Activated naive CD4-positive, alpha-beta T cell treated with anti-CD3 and anti-CD28 coated beads, Interleukin-2, amount 50 U/mL, for 72 hours (primary cell): ENCODE measurements at regions not wholly inside any gene's neighbourhood (a gene's known extent, or its start where the extent isn't known, plus 50 kb on each side); places are given as distances from the start of the nearest gene placed in this dataset.
"Not testable (repeated sequence)": the region's sequence is repeated elsewhere in the genome, so short reads cannot be mapped to it uniquely, and the experiment has no call there.

Experiments
- ATAC-seq, 2 donors: fragments of 150-1000 bp; cut with Tn5 transposase; 2 replicates each; pipeline ENCODE4 v1.10.0; 2021; ENCODE audit warnings: mild to moderate bottlenecking in 2 of 2, moderate library complexity in 2 of 2
- DNase-seq, 2 donors: peaks; one replicate each; pipeline ENCODE4 v3.0.0; 2021 to 2022; ENCODE audit warnings: low spot score in 2 of 2
- H3K27ac Mint-ChIP-seq, 2 donors: one replicate each; pipeline ENCODE4 v1.8.0; 2022; ENCODE audit warnings: mild to moderate bottlenecking in 2 of 2, mixed read lengths in 2 of 2
- H3K36me3 Mint-ChIP-seq, 2 donors: one replicate each; pipeline ENCODE4 v1.8.0; 2022; ENCODE audit warnings: mixed read lengths in 2 of 2
- H3K9me3 Mint-ChIP-seq, 2 donors: one replicate each; pipeline ENCODE4 v1.8.0; 2022; ENCODE audit warnings: mixed read lengths in 2 of 2

DNA sequence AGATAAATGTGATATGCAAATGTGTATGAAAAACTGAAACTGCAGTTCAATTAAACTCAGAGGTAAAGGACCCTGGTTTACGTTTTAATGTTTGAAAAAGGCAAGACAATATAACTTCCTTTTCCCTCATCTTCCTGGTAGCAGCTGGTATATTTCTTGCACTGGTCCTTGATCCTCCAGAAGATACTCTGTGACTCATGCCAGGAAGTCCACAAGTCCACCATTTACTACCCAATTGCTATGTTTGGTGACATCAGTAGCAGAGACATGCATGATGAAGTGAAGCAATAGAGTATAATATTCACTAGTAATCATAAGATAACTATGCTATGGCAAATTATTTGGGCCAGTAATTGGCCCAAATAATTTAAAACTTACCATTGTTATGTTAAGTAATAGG is 774.5 kb upstream of the NEGR1 start:
- H3K27ac Mint-ChIP-seq: no peak overlapping the region
- no peak for ATAC-seq
- H3K36me3 Mint-ChIP-seq: peaks cover 11 to 15% of the 10 kb centered on the region in 2 donors
- H3K9me3 Mint-ChIP-seq: peaks cover 11 to 16% of the 10 kb centered on the region in 2 donors
- DNase-seq: no peak

DNA sequence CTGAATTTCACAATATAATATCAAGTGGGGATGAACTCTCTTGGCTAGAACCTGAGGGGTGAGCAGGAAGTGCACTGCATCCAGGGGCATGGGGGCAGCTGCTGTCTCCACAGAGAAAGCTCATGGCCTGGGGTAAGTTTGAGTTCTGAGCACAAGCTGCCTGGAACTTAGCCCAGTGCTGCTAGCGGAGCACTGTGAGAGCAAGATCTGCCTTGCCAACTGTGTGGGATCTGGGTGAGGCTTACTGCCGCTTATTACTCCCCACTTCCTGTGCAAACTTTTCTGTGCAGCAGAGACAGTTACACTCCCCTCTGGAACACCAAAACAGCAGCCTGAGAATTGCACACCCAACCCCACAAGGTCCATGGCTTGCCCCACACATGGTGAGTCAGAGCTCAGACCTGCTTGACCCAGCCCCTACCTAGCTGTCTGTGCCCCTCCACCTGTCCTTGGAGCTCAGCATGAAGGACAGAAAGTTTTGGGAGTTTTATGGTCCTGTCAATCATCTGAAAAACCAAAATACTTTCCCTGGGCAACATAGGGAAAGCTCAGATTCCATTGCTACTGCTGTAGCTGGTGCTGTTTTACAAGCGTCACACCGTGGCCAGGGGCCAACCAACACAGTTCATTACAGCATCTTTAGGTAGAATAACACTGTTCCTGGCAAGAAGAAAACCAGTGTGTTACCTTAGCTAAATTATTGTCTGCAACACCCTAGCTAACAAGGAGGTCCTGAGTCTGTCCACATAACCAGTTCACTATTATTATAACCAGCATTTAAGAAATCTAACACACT is 762.1 kb upstream of the NEGR1 start:
- ATAC-seq (no peak), DNase-seq (no peak)
- H3K9me3 Mint-ChIP-seq: peaks cover 4 to 8% of the 10 kb centered on the region in 2 donors

DNA sequence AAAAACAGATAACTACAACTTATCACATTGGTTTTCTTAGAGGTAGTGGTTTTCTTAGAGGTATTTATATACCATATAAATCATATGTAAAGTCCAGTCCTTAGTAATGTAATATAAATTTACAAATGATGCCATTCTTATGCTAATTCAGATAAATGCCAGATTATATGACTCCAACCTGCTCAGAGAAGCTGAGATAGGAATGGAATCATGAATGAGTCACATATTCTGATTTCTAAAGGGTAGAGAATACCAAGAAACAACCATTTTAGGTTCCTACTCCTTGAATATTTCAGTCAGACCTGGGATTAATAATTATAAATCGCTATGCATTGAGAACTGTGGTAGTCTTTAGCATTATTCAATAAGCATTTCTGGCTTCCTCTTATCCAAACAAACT is 760.1 kb upstream of the NEGR1 start:
- Mint-ChIP-seq H3K9me3 (peaks cover 5 to 7% of the 10 kb centered on the region in 2 donors), H3K27ac (no peak overlapping the region), H3K36me3 (peaks cover 0 to 7% of the 10 kb centered on the region in 2 donors)
- no peak for ATAC-seq
- DNase-seq: no peak

More for the DNA sequence above, 762.1 kb upstream of the NEGR1 start:
- Mint-ChIP-seq H3K36me3 (peaks cover 0 to 7% of the 10 kb centered on the region in 2 donors), H3K27ac (no peak overlapping the region)

GRCh38 chr1:73040811-73041210 is 758.5 kb upstream of the NEGR1 start:
- peaks cover 7 to 9% of the 10 kb centered on the region in 2 donors for H3K9me3 Mint-ChIP-seq
- peaks cover 0 to 7% of the 10 kb centered on the region in 2 donors for H3K36me3 Mint-ChIP-seq
- H3K27ac Mint-ChIP-seq: no peak overlapping the region
- ATAC-seq (no peak), DNase-seq (no peak)

DNA sequence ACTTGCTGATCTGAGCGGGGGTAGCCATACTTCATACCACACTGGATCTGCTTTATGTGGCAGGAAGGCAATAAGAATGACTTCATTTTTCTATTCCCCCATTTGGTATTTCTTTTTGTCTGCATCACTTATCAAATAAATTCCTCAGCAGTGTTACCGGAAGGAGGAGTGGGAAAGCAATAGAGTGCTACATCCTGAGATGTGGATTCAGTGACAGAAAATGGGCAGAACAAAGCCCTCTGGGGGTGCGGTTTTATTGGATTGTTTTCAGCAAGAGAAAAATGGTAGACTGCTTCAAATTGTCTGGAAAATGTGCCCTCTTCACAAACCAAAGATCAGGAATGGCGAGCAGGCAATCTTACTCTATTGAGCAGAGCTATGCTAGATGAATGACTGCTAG is 751.9 kb upstream of the NEGR1 start:
- DNase-seq (no peak), ATAC-seq (no peak)
- H3K9me3 Mint-ChIP-seq: peaks cover 3 to 8% of the 10 kb centered on the region in 2 donors
- no peak overlapping the region for H3K27ac Mint-ChIP-seq
- H3K36me3 Mint-ChIP-seq: no peaks in the 10 kb centered on the region

- H3K36me3 Mint-ChIP-seq: no peaks in the 10 kb centered on the region
- DNase-seq: no peak
Measured at GRCh38 chr1:73033640-73034039, 751.3 kb upstream of the NEGR1 start.

DNA sequence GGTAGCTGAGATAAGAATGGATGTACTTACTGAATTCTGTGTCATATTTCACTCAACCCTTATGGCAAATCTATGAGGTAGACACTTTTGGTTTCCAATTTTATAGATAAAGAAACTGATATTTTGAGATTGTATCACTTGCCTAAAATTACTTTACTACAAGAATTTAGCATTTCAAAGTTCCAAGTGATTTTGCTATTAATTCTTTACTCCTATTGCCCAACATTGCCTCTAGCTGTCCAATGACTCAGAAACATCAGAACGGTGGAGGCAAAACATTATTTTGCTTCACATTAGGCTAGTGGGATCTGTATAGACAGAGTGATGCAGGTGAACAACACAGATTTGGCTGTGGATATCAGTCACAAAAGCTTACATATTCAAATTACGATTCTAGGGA is 747.2 kb upstream of the NEGR1 start:
- no peak for DNase-seq
- Mint-ChIP-seq H3K9me3 (no peaks in the 10 kb centered on the region), H3K36me3 (no peaks in the 10 kb centered on the region), H3K27ac (no peak overlapping the region)
- no peak for ATAC-seq

More at GRCh38 chr1:73033640-73034039, 751.3 kb upstream of the NEGR1 start:
- H3K27ac Mint-ChIP-seq: no peak overlapping the region
- ATAC-seq: no peak
- H3K9me3 Mint-ChIP-seq: peaks cover 3 to 4% of the 10 kb centered on the region in 2 donors

DNA sequence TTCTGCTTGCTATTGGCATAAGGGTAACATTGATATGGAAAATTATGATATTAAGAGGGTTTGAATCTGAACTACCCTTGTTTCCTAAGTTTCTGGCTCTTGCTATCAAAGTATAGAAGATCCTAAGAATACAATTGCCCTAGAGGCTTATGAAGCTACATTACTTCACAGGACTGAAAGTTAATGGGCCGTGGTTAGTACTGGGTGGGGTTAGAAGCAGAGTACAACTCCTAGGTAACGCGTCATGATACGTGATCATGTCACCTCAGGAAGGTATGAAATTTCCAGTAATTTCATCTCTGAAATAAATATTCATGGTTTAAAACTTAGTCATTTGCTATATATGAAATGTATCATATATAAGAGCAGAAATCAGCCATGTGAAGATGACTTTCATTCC is 743.8 kb upstream of the NEGR1 start:
- H3K9me3 Mint-ChIP-seq: peaks cover 0 to 1% of the 10 kb centered on the region in 2 donors
- H3K36me3 Mint-ChIP-seq: no peaks in the 10 kb centered on the region
- DNase-seq (no peak), ATAC-seq (no peak)
- H3K27ac Mint-ChIP-seq: no peak overlapping the region

GRCh38 chr1:73009938-73010337 is 727.6 kb upstream of the NEGR1 start:
- peaks cover 7% of the 10 kb centered on the region in 2 donors for H3K9me3 Mint-ChIP-seq

GRCh38 chr1:73009311-73009710 is 727.0 kb upstream of the NEGR1 start:
- no peak for ATAC-seq
- Mint-ChIP-seq H3K9me3 (peaks cover 7% of the 10 kb centered on the region in 2 donors), H3K36me3 (no peaks in the 10 kb centered on the region), H3K27ac (no peak overlapping the region)
- DNase-seq: no peak

More at GRCh38 chr1:73009938-73010337, 727.6 kb upstream of the NEGR1 start:
- DNase-seq (no peak), ATAC-seq (no peak)
- Mint-ChIP-seq H3K27ac (no peak overlapping the region), H3K36me3 (no peaks in the 10 kb centered on the region)

- H3K36me3 Mint-ChIP-seq: peaks cover 0 to 8% of the 10 kb centered on the region in 2 donors
- peaks cover 13 to 22% of the 10 kb centered on the region in 2 donors for H3K9me3 Mint-ChIP-seq
- H3K27ac Mint-ChIP-seq: no peak overlapping the region
- DNase-seq (no peak), ATAC-seq (no peak)
Measured at GRCh38 chr1:72997624-72998023, 715.3 kb upstream of the NEGR1 start.

GRCh38 chr1:72997041-72997440 is 714.7 kb upstream of the NEGR1 start:
- no peak overlapping the region for H3K27ac Mint-ChIP-seq
- H3K36me3 Mint-ChIP-seq: peaks cover 0 to 9% of the 10 kb centered on the region in 2 donors
- peaks cover 15 to 23% of the 10 kb centered on the region in 2 donors for H3K9me3 Mint-ChIP-seq
- no peak for DNase-seq
- no peak for ATAC-seq

DNA sequence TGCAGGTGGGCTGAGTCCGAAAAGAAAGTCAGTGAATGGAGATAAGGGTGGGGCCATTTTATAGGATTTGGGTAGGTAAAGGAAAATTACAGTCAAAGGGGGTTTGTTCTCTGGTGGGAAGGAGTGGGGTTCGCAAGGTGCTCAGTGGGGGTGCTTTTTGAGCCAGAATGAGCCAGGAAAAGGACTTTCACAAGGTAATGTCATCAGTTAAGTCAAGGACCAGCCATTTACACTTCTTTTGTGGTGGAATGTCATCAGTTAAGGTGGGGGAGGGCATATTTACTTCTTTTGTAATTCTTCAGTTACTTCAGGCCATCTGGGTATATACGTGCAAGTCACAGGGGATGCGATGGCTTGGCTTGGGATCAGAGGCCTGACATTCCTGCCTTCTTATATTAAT is 705.5 kb upstream of the NEGR1 start:
- peaks cover 0 to 11% of the 10 kb centered on the region in 2 donors for H3K36me3 Mint-ChIP-seq
- not testable (repeated sequence) for DNase-seq, ATAC-seq, H3K27ac Mint-ChIP-seq
- H3K9me3 Mint-ChIP-seq: peaks cover 43 to 45% of the 10 kb centered on the region in 2 donors

DNA sequence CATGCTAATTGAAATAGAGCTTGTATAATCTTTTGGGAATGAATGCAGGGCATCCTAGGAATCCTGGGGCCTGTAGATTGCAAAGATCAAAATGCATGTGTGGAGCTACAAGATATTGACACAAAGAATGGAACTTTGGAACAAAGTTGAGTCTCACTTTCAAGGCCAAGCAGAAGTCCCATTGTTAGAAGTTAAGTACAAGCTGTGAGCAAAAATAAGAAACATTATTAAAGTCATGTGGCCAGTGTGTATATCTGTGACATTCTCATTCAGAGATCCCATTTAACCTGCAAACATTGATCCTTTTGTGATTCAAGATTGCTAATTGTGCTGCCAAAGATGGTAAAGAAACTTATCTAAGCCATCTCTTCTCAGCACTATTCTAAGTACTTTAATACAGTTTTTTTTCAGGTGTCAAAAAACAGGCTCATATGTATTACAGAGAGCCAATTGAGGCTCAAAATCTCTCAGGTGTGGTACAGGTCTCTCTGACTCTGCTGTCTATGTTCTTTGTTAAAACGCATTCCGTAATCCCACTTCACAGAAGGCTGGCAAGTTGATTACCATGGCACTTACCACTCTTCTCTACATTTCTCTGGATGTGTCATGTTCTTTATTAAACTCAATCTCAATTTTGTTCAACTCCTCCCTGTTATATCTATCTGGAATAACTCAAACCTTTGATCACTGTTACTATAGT is 704.4 kb upstream of the NEGR1 start:
- H3K9me3 Mint-ChIP-seq: peaks cover 44% of the 10 kb centered on the region in 2 donors
- no peak for ATAC-seq

GRCh38 chr1:72985024-72985423 is 702.7 kb upstream of the NEGR1 start:
- peaks cover 41 to 45% of the 10 kb centered on the region in 2 donors for H3K9me3 Mint-ChIP-seq
- H3K27ac Mint-ChIP-seq, DNase-seq, H3K36me3 Mint-ChIP-seq, ATAC-seq: not testable (repeated sequence)

More for the DNA sequence above, 704.4 kb upstream of the NEGR1 start:
- peaks cover 0 to 7% of the 10 kb centered on the region in 2 donors for H3K36me3 Mint-ChIP-seq
- no peak for DNase-seq
- H3K27ac Mint-ChIP-seq: no peak overlapping the region

DNA sequence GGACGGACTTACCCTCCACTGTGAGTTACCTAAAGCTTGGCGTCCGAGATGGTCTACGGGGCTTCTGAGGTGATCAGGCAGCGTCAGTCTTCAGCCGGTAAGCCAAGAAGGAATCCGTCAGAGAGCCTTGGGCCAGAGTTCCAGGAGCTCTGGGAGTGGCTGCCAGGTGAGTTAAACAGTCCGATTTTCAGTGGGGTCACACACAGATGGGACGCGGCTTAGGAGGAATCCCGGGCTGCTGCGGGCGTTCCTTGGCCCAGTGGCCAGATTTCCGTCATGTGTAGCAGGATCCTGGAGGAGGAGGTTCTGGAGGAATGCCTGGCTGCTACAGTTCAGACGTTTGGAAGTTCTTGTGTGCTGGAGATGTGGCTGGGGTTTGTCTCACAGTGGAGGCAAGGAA is 700.7 kb upstream of the NEGR1 start:
- not testable (repeated sequence) for H3K36me3 Mint-ChIP-seq, DNase-seq, ATAC-seq, H3K27ac Mint-ChIP-seq
- H3K9me3 Mint-ChIP-seq: peaks cover 29 to 38% of the 10 kb centered on the region in 2 donors

DNA sequence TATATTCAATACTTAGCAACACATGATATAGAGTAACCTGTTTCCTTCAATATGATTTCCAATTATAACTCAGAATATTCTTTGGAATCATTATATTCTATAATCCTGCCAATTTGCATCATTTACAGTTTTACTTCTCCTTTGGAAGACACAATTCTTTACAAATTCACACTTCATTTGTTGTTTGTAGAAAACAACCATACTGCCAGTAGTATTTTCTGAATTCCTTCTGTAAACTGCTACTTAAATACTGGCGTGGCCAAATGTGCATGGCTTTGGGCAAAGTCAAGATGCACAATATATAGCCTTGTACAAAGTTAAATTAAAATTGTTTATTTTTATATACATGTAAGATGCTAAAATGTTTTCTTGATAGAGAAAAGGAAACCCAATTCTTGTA is 687.1 kb upstream of the NEGR1 start:
- DNase-seq (no peak), ATAC-seq (no peak)
- no peak overlapping the region for H3K27ac Mint-ChIP-seq
- H3K36me3 Mint-ChIP-seq: no peaks in the 10 kb centered on the region
- H3K9me3 Mint-ChIP-seq: peaks cover 6 to 11% of the 10 kb centered on the region in 2 donors
